Immature natural killer cell (primary cell): ENCODE measurements at regions not wholly inside any gene's neighbourhood (a gene's known extent, or its start where the extent isn't known, plus 50 kb on each side); places are given as distances from the start of the nearest gene placed in this dataset.

Experiments used
- DNase-seq, 3 donors: peaks; one replicate each; pipeline ENCODE4 v3.0.0; 2022; ENCODE audit warnings: mixed read lengths in 1 of 3
- H3K27ac Mint-ChIP-seq, 6 donors: one replicate each; pipeline ENCODE4 v1.8.0; 2020; ENCODE audit warnings: mixed read lengths in 6 of 6, mild to moderate bottlenecking in 5 of 6, inconsistent platforms in 4 of 6, moderate library complexity in 3 of 6
- H3K27me3 Mint-ChIP-seq, 3 donors: one replicate each; pipeline ENCODE4 v1.8.0; 2020 to 2021; ENCODE audit warnings: low read depth in 3 of 3, mild to moderate bottlenecking in 3 of 3, mixed read lengths in 3 of 3, moderate library complexity in 3 of 3, inconsistent platforms in 1 of 3
- H3K36me3 Mint-ChIP-seq, 3 donors: one replicate each; pipeline ENCODE4 v1.8.0; 2020; ENCODE audit warnings: mixed read lengths in 3 of 3, inconsistent platforms in 2 of 3, mild to moderate bottlenecking in 2 of 3
- H3K4me1 Mint-ChIP-seq, 2 donors: one replicate each; pipeline ENCODE4 v1.8.0; 2020; ENCODE audit warnings: inconsistent platforms in 2 of 2, mild to moderate bottlenecking in 2 of 2, mixed read lengths in 2 of 2, moderate library complexity in 1 of 2
- H3K4me3 Mint-ChIP-seq, 5 donors: one replicate each; pipeline ENCODE4 v1.8.0; 2020; ENCODE audit warnings: mild to moderate bottlenecking in 5 of 5, mixed read lengths in 5 of 5, inconsistent platforms in 3 of 5, moderate library complexity in 3 of 5
- H3K9me3 Mint-ChIP-seq, 6 donors: one replicate each; pipeline ENCODE4 v1.8.0; 2020; ENCODE audit warnings: mild to moderate bottlenecking in 6 of 6, mixed read lengths in 6 of 6, inconsistent platforms in 4 of 6, moderate library complexity in 3 of 6

DNA sequence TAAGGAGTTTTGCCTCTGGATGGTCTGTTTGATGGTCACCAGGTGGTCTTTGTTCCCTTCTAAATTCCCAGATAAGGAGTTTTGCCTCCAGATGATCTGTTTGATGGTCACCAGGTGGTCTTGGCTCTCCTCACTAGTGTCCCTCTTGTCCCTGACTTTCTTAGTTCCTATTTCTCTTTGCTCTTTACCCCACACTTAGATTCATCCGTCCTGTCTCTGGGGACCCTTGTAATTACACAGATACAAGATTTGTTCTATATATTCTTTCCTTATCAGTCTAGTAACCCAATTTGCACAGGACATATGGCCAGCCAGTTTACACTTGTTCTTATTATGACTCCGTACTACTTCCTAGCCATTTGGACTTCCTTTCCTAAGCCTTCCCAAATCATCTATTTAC, 84.0 kb upstream of the B3GAT2 start:
- no peak for DNase-seq
- no peak overlapping the region for H3K27ac Mint-ChIP-seq
- no peaks in the 10 kb centered on the region for H3K4me1 Mint-ChIP-seq
- H3K27me3 Mint-ChIP-seq = peaks cover 2 to 9% (median 3%) of the 10 kb centered on the region in 3 donors
- H3K4me3 Mint-ChIP-seq = no peak overlapping the region
- H3K9me3 Mint-ChIP-seq = peaks cover 0 to 3% (median 0%) of the 10 kb centered on the region in 6 donors
- H3K36me3 Mint-ChIP-seq = no peaks in the 10 kb centered on the region

GRCh38 chr6:71043902-71044301, 87.0 kb upstream of the B3GAT2 start:
- Mint-ChIP-seq H3K36me3 (no peaks in the 10 kb centered on the region), H3K4me1 (no peaks in the 10 kb centered on the region), H3K27me3 (peaks cover 2 to 4% (median 3%) of the 10 kb centered on the region in 3 donors), H3K4me3 (no peak overlapping the region), H3K27ac (no peak overlapping the region), H3K9me3 (peaks cover 0 to 3% (median 0%) of the 10 kb centered on the region in 6 donors)
- DNase-seq = no peak

DNA sequence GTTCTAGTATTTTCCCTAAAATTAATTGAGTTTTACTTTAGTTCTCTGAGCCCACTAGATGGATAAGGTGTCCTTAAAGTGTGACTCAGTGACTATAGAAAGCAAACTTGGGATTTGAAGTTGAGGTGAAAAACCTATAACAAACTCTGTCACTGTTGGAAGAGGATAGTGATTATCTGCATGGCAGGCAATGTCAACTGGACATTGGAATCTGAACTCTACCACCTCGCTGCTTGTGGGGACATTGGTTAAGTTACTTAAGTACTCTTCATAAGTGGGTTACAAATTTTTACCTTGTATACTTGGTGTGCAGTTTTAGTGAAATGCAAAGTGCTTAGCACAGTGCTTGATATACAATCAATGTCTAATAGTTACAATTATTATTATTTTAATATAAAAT, 87.9 kb upstream of the B3GAT2 start:
- DNase-seq = no peak
- Mint-ChIP-seq H3K4me3 (no peak overlapping the region), H3K27me3 (peaks cover 2 to 4% (median 3%) of the 10 kb centered on the region in 3 donors), H3K4me1 (no peaks in the 10 kb centered on the region), H3K36me3 (no peaks in the 10 kb centered on the region), H3K27ac (no peak overlapping the region), H3K9me3 (peaks cover 0 to 3% (median 0%) of the 10 kb centered on the region in 6 donors)

DNA sequence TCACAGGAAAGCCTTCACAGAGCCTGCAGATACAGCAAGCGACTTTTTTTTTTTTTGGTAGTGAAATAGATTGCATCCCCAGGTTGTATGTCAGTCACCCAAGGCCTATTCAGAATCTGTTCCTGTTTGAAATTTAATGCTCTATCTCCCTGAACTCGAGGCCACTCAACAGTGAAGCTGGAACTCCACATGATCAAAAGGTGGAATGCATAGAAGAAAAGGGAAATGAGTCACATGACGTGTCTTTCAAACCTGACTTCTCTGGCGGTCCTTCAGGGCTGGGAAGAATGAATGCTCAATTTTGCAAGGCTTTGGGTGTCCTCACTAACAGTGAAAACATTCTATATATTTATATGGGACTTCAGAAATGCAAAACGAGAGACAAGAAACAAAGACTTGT, 88.4 kb upstream of the B3GAT2 start:
- Mint-ChIP-seq H3K27me3 (peaks cover 2 to 4% (median 3%) of the 10 kb centered on the region in 3 donors), H3K36me3 (no peaks in the 10 kb centered on the region), H3K4me3 (no peak overlapping the region), H3K4me1 (no peaks in the 10 kb centered on the region), H3K9me3 (peaks cover 0 to 3% (median 0%) of the 10 kb centered on the region in 6 donors), H3K27ac (no peak overlapping the region)
- no peak for DNase-seq

DNA sequence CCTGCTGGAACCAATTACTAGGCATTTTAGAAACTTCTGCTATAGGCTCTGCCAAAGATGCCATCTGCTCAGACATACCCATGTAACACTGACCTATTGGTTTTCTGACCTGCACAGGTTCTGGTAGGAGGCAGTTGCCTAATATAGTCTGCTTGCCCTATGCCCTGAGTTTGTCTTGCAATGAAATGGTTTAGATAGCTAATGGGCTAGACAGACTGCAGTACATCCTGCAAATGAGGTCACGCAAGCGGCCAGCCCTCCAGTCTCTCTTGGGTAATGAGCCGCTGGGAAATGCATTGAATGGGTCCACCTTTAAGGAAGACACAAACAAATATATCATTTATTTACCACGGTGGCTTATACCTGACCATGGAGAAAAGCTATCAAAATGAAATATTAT, 90.6 kb upstream of the B3GAT2 start:
- H3K4me3 Mint-ChIP-seq = no peak overlapping the region
- no peak overlapping the region for H3K27ac Mint-ChIP-seq
- peaks cover 0 to 1% (median 0%) of the 10 kb centered on the region in 6 donors for H3K9me3 Mint-ChIP-seq
- no peaks in the 10 kb centered on the region for H3K36me3 Mint-ChIP-seq
- DNase-seq = no peak
- H3K4me1 Mint-ChIP-seq = no peaks in the 10 kb centered on the region
- H3K27me3 Mint-ChIP-seq = peaks cover 2 to 4% (median 2%) of the 10 kb centered on the region in 3 donors

GRCh38 chr6:71048320-71049164, 91.7 kb upstream of the B3GAT2 start:
- Mint-ChIP-seq H3K9me3 (no peaks in the 10 kb centered on the region), H3K27ac (no peak overlapping the region), H3K27me3 (peaks cover 0 to 4% (median 0%) of the 10 kb centered on the region in 3 donors), H3K4me3 (no peak overlapping the region), H3K4me1 (no peaks in the 10 kb centered on the region), H3K36me3 (no peaks in the 10 kb centered on the region)
- no peak for DNase-seq

DNA sequence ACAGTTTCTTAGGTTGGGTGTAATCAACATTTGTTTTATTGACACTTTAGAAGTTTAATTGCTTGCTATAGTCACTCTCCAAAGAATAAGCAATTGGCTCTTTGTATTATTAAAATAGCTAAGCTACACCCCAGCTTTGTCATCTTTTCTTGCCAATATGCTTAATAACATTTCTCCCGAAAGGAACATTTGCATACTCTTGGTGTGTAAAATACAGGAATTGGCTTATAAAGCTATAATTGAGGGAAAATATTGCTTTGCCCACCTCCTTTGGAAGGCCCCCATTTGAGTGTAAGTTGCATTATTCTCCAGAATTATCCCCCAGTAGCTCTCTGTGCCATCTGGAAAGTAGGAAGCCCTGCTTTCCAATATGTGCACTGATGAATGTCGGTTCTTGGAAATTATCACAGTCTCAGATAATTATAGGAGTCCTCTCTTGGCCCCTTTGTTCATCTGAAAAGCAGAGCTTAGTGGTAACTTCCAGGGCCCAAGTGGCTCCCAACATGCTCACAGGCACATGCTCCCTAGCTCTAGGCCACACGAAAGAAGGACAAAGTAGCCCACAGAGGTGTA, 92.4 kb upstream of the B3GAT2 start:
- Mint-ChIP-seq H3K36me3 (no peaks in the 10 kb centered on the region), H3K27ac (no peak overlapping the region), H3K9me3 (peaks cover 0 to 2% (median 0%) of the 10 kb centered on the region in 6 donors), H3K27me3 (peaks cover 0 to 4% (median 0%) of the 10 kb centered on the region in 3 donors), H3K4me3 (no peak overlapping the region), H3K4me1 (no peaks in the 10 kb centered on the region)
- DNase-seq = no peak

DNA sequence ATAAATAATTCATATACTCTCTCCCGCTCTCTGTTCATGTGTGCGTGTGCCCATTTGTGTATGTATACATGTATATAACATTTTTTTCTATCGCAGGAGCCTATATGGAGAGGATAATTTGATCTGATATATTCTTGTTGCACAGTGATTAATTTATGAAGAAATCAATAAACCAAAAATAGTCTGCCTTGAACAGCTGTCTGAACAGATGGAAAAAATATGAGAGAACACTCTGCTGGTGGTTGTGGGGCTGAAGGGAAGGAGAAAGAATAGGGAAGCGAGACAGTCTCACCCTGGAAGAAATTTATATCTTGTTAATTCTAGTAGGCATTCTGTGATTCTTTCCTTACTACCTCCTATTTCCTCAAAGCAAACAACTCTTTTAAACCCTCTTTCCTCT, 96.6 kb upstream of the B3GAT2 start:
- Mint-ChIP-seq H3K27me3 (peaks cover 0 to 2% (median 0%) of the 10 kb centered on the region in 3 donors), H3K4me3 (no peak overlapping the region), H3K27ac (no peak overlapping the region), H3K36me3 (no peaks in the 10 kb centered on the region), H3K4me1 (no peaks in the 10 kb centered on the region), H3K9me3 (peaks cover 0 to 2% (median 0%) of the 10 kb centered on the region in 6 donors)
- DNase-seq = no peak

DNA sequence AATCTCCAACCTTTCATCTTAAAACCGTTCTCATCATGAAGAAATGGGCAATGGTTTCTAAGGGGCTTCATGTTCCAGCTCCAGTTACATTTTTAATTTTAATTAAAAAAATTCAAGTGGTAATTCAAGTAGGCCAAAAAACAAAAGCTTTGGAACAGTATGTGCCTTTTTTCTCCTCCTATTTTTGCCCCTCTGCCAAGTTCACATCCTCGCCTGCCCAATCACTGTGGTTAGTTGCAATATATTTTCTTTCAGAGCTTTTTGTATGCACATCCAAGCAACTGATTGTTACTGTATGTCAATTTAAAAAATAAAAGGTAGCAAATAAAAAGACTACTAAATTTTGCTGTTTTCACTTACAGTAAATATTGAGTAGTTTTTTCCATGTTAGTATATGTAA, 99.8 kb upstream of the B3GAT2 start:
- no peak for DNase-seq
- peaks cover 0 to 2% (median 0%) of the 10 kb centered on the region in 6 donors for H3K9me3 Mint-ChIP-seq
- no peaks in the 10 kb centered on the region for H3K36me3 Mint-ChIP-seq
- no peak overlapping the region for H3K4me3 Mint-ChIP-seq
- H3K27me3 Mint-ChIP-seq = peaks cover 0 to 2% (median 0%) of the 10 kb centered on the region in 3 donors
- H3K27ac Mint-ChIP-seq = no peak overlapping the region
- no peaks in the 10 kb centered on the region for H3K4me1 Mint-ChIP-seq

- DNase-seq = no peak
- no peaks in the 10 kb centered on the region for H3K4me1 Mint-ChIP-seq
- H3K27me3 Mint-ChIP-seq = peaks cover 0 to 9% (median 0%) of the 10 kb centered on the region in 3 donors
- H3K9me3 Mint-ChIP-seq = peaks cover 0 to 4% (median under 1%) of the 10 kb centered on the region in 6 donors
- no peak overlapping the region for H3K4me3 Mint-ChIP-seq
- H3K36me3 Mint-ChIP-seq = no peaks in the 10 kb centered on the region
- H3K27ac Mint-ChIP-seq = no peak overlapping the region
These were observed 109.3 kb upstream of the B3GAT2 start for GRCh38 chr6:71066153-71066552.

DNA sequence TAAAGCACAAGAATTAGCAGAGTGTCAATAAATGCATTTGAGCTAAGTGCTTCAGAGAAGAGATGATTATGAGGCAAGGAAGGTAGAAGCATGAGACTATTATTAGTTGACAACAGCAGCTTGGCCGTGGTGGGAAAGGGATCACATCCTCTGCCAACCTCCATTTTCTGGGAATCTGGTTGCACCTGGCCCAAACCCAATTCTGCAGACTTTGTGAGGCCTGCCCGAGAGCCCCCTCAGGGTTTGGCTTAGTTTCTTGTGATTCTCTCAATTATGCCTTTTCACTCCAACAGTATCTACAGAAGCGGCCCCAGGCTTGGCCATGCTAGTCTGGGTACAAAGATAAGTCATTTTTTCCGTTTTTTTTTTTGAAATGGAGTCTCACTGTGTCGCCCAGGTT, 111.0 kb upstream of the B3GAT2 start:
- no peaks in the 10 kb centered on the region for H3K36me3 Mint-ChIP-seq

DNA sequence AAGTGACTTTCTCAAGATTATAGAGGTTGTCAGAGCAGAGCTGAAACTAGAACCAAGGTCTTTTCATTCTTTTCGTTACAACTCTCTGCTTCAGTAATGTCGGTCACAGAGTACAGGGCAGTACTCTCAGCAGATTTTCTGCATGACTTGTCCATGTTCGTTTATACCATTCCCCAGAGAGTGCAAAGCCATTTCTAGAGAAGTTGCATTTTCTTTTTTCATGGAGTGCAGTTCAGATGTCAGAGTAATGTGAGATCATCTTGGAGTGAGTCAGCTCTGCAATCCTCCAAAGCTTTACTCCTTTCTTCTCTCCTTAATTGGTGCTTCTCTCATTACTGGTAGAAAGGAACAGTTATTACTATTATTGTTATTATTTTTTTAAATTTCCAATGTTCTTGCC, 115.6 kb upstream of the B3GAT2 start:
- peaks cover 0 to 3% (median 0%) of the 10 kb centered on the region in 3 donors for H3K36me3 Mint-ChIP-seq
- H3K4me3 Mint-ChIP-seq = no peak overlapping the region
- no peak for DNase-seq
- peaks cover 2 to 4% (median 2%) of the 10 kb centered on the region in 6 donors for H3K9me3 Mint-ChIP-seq
- H3K4me1 Mint-ChIP-seq = no peaks in the 10 kb centered on the region
- H3K27ac Mint-ChIP-seq = no peak overlapping the region
- peaks cover 0 to 5% (median 0%) of the 10 kb centered on the region in 3 donors for H3K27me3 Mint-ChIP-seq

More for the DNA sequence above, 111.0 kb upstream of the B3GAT2 start:
- H3K27me3 Mint-ChIP-seq = peaks cover 0 to 9% (median 0%) of the 10 kb centered on the region in 3 donors
- DNase-seq = no peak
- no peak overlapping the region for H3K4me3 Mint-ChIP-seq
- peaks cover 0 to 4% (median under 1%) of the 10 kb centered on the region in 6 donors for H3K9me3 Mint-ChIP-seq
- no peak overlapping the region for H3K27ac Mint-ChIP-seq
- H3K4me1 Mint-ChIP-seq = no peaks in the 10 kb centered on the region

GRCh38 chr6:71077655-71078054, 120.8 kb upstream of the B3GAT2 start:
- Mint-ChIP-seq H3K27me3 (peaks cover 0 to 5% (median 3%) of the 10 kb centered on the region in 3 donors), H3K9me3 (peaks cover 3 to 22% (median 12%) of the 10 kb centered on the region in 6 donors), H3K4me3 (no peak overlapping the region), H3K36me3 (peaks cover 0 to 3% (median 0%) of the 10 kb centered on the region in 3 donors), H3K4me1 (no peaks in the 10 kb centered on the region), H3K27ac (no peak overlapping the region)
- no peak for DNase-seq

- peaks cover 3 to 22% (median 12%) of the 10 kb centered on the region in 6 donors for H3K9me3 Mint-ChIP-seq
- H3K4me1 Mint-ChIP-seq = no peaks in the 10 kb centered on the region
- no peak for DNase-seq
- H3K27ac Mint-ChIP-seq = no peak overlapping the region
- H3K4me3 Mint-ChIP-seq = no peak overlapping the region
- peaks cover 0 to 3% (median 0%) of the 10 kb centered on the region in 3 donors for H3K36me3 Mint-ChIP-seq
- peaks cover 0 to 3% (median 0%) of the 10 kb centered on the region in 3 donors for H3K27me3 Mint-ChIP-seq
These were observed 122.8 kb upstream of the B3GAT2 start for GRCh38 chr6:71079677-71080076.
